ENCODE measurements at regions not wholly inside any gene's neighbourhood (a gene's known extent, or its start where the extent isn't known, plus 50 kb on each side); places are given as distances from the start of the nearest gene placed in this dataset.
"Not testable (repeated sequence)": the region's sequence is repeated elsewhere in the genome, so short reads cannot be mapped to it uniquely, and the experiment has no call there.

DNA sequence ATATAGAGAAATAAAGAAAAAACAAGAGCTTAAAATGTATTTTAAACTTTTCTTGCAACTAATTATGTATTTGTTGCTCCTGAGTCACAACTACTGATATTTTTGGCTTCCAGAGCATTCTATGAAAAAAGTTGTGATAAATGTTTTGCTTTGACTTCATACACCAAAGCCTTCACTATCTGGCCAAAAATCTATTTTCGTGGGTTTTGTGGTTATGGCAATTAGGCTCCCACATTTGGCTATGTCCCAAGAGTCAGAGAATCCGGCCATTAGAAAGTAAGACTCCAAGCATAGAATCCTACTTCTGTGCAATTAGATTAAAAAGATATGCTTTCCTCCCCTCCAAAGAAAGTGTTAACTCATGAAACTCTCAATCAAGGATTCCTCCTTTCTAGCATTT, 1456.1 kb upstream of the ACVR2A start:
- no peak for DNase-seq (ENCODE audit: low spot score)

DNA sequence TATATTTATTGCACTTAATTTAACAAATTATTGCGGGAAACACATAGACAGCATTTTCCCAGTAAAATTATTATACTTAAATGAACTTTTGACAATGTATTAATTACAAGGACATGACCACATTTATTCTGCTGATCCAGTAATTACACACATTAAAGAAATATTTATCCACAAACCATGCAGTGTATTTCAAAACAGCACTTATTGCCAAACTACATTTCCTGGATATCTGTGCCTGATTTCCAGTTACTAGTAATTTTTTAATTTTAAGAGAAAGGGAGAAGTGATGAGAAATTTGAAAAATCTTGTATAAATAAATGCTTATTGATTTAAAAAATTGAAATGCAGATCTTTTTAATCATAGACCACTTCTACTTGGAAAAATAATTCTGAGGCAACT, 1458.7 kb upstream of the ACVR2A start:
- DNase-seq (ENCODE audit: low spot score) = no peak

- DNase-seq (ENCODE audit: low spot score) = no peak
Measured at GRCh38 chr2:146385031-146385430, 1459.8 kb upstream of the ACVR2A start.

DNA sequence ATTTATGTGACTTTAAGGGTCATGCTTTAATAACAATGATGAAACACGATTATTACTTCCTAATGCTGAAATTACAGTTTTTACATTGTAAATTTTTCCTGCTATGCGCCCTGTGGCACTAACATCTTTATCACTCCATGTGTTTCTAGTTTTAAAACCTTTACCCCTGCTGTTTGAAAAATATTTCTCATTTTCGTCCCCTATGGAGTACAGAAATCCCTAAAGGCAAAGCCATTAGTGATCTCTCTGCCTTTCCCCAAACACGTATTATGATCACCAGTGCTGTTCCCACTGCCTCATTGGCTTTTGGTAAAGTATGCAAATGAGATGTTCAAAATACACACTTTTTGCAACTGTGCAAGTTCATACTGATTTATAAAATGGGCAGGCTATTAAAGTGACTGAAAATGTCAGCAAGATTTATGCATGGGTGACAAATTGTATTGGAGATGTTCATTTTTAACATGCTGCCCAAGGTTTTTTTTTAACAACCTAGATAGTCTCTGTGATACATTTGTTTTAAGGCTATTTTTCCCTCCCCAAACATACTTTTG, 1468.2 kb upstream of the ACVR2A start:
- no peak for DNase-seq (ENCODE audit: low spot score)

DNA sequence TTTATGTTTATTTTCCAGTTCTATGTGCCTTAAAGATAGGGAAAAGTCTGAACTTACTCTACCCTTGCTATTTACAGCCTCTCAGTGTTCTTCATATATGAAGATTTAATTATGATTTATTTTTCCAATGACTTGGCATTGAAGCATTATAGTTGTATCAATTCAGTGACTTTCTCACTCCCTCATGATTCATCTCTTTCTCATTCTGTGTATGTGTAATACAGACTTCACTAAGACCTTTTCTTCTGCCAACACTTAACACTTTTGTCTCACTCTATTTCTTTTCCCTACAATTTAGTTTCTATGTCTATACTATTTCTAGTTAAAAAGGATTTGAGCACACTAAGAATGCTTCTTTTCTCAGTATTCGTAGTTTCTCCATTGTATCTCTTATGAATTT, 1470.3 kb upstream of the ACVR2A start:
- DNase-seq (ENCODE audit: low spot score) = no peak

DNA sequence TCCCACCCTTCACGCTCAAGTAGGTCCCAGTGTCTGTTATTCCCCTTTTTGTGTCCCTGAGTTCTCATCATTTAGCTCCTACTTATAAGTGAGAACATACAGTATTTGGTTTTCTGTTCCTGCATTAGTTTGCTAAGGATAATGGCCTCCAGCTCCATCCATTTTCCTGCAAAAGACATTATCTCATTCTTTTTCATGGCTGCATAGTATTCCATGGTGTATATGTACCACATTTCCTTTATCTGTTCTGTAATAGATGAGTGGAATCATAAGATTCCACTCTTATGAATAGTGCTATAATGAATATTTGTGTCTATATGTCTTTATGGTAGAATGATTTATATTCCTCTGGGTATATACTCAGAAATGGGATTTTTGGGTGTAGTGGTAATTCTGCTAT, 1473.5 kb upstream of the ACVR2A start:
- DNase-seq (ENCODE audit: low spot score) = not testable (repeated sequence)

GRCh38 chr2:146370826-146371225, 1474.0 kb upstream of the ACVR2A start:
- DNase-seq (ENCODE audit: low spot score) = no peak

DNA sequence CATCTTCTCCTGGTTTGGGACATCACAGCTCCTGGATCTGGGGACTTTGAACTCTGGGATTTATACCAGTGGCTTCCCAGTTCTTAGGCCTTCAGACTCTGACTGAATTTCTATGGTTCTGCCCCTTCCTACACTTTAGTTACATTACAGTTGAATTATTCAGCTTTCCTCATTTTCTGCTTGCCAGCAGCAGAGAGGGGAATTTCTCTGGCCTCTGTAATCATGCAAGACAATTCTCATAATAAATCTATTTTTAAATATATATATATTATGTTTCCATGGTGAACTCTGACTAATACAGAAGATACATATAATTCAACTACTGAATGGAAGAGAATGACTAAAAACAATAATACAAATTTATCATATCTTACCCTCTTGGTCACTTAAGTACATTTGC, 1478.6 kb upstream of the ACVR2A start:
- DNase-seq (ENCODE audit: low spot score) = no peak

- no peak for DNase-seq (ENCODE audit: low spot score)
Measured at GRCh38 chr2:146365041-146365440, 1479.8 kb upstream of the ACVR2A start.

GRCh38 chr2:146363731-146364130, 1481.1 kb upstream of the ACVR2A start:
- no peak for DNase-seq (ENCODE audit: low spot score)

GRCh38 chr2:146351689-146352088, 1493.1 kb upstream of the ACVR2A start:
- DNase-seq (ENCODE audit: low spot score) = no peak

DNA sequence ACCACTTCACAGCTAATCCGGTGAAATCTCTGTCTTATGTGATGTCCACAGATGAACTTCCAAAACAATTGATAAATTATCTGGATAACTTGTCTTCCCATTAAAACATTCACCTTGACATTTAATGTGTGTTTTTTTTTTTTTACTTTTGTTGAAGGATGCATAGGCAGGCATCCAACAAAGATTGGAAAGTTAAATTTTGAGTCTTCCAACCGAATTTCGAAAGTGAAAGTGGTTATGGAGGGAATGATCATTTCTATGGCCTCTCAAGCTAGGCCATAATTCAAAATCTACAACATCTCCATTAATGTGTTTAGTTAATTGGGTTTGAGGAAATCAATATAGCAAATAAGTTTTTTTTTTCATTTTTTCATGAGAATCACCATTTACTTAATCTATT, 1495.5 kb upstream of the ACVR2A start:
- DNase-seq (ENCODE audit: low spot score) = no peak

DNA sequence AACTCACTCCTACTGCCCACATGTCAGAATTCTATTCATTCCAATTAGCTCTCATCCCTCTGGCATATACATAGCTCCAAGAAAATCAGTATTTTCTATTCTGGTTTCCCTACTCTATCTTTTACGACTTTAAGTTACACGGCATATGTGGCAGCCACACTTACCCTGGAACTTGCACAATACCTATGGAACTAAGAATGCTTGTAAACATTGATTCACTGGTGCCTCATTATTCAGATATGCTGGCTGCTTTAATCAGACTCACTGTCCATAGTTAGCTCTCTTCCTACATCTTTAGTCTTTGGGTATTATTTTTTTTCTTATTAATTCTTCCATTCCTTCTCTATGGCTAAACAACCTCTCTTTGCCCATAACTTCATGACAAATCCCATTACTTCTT, 1519.9 kb upstream of the ACVR2A start:
- no peak for DNase-seq (ENCODE audit: low spot score)

DNA sequence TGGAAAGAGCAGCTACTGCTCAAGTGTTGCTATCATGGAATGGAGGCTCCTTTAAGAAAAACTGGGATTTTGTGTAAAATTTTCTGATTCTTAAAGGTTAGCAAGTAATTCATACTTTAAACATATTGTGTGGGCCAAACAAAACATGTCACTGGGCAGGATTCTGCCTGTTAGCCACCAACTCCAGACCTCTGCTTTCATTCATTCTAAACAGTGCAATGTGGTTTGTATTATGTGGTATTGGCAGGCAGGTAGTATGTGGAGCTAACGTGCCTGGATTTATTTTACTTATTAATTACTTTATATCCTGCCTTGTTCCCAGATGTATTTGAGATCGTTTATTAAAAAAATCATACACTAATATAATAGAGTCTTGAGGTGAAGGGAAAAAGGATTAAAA, 1521.3 kb upstream of the ACVR2A start:
- DNase-seq (ENCODE audit: low spot score) = no peak

- DNase-seq (ENCODE audit: low spot score) = no peak
Measured at GRCh38 chr2:146321175-146321574, 1523.7 kb upstream of the ACVR2A start.

GRCh38 chr2:146317959-146318358, 1526.9 kb upstream of the ACVR2A start:
- DNase-seq (ENCODE audit: low spot score) = no peak

- no peak for DNase-seq (ENCODE audit: low spot score)
Measured at GRCh38 chr2:146312899-146313298, 1531.9 kb upstream of the ACVR2A start.

DNA sequence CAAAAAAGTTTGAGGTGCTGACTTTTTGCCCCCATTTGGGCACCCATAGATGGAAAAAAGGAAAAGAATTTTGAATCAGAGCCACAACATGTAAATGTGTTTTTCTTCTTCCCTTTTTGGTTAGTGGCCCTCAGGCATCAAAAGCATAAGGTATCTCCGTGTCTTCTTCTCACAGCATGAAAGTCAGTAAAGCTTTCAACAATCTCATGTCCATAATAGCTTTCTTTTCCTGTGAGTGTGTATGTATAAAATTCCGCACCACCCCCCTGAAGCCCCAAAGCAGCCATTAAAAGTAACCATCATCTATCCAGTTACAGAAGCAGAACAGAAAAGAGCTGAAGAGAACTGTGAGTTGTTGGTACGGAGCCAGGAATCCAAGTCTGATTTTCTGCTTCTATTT, 1539.7 kb upstream of the ACVR2A start:
- no peak for DNase-seq (ENCODE audit: low spot score)

GRCh38 chr2:146301287-146301686, 1543.5 kb upstream of the ACVR2A start:
- no peak for DNase-seq (ENCODE audit: low spot score)

DNA sequence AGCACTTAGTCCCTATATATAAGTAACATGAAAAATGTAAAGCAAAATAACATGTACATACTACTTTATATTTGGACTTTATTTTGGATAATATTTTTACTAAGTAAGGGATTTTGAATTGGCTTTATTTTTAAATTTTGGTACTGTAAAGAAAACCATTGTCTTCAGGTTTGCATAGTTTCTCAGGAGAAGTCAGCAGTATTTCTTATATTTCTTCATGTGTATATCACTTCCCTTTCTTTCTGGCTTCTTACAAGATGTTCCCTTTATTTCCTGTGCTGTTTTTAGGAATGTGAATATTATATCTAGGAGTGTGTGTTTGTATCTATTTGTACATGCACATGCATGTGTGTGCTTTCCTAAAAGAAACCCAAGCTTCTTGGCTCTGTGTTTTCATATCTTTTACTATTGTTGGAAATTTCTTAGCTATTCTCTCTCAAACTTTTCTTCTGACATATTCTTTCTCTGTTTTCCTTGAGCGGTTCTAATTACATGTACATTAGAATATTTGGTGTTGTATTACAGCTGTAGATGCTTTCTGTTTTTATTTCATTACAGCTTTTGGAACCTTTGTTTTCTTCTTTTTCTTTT, 1549.7 kb upstream of the ACVR2A start:
- DNase-seq (ENCODE audit: low spot score) = no peak

GRCh38 chr2:146287281-146287680, 1557.5 kb upstream of the ACVR2A start:
- no peak for DNase-seq (ENCODE audit: low spot score)

GRCh38 chr2:146278881-146279280, 1565.9 kb upstream of the ACVR2A start:
- DNase-seq (ENCODE audit: low spot score) = no peak

DNA sequence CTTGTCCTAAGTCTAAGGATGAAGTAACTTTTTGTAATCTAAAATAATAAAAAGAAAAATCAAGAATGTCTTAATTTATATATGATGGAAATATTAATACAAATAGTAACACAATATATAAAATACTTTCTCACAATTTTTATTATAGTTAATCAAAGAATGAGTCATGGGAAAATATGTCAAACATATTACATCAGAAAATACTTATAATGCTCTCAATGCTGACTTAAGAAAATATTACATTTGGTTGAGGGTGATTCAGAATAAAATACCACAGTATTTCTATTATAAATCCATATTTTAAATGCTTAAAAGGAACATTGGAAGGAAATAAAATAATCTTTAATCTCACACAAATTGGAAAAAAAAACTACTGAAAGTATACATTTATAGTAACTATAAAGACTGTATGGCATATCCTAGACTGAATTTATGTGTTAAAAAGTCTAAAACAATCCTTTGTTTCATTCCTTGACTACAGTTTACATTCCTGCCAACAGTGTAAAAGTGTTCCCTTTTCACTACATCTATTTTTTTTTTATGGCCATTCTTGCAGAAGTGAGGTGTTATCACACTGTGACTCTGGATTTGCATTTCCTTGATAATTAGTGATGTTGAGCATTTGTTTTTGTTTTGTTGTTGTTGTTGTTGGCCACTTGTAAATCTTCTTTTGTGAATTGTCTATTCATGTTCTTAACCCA, 1573.5 kb upstream of the ACVR2A start:
- no peak for DNase-seq (ENCODE audit: low spot score)

DNA sequence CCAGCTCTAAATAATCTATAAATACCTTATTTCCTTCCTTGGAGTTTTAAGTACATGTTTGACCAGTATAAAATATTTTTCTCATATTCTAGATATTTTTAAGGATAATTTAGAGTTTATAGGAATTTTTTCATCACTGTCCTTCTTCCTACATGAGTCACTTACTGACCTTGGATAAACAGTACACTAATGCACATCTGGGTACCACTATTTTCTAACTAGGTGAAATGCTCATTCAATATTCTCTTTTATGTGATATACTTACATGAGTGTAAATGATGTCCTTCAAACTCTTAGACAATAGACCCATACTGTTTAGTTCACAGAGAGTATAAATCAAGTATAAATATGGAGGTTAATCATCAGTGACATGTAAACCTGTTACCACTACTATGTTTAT, 1574.2 kb upstream of the ACVR2A start:
- no peak for DNase-seq (ENCODE audit: low spot score)
